Endothelial cell of umbilical vein (primary cell): ENCODE measurements at regions not wholly inside any gene's neighbourhood (a gene's known extent, or its start where the extent isn't known, plus 50 kb on each side); places are given as distances from the start of the nearest gene placed in this dataset.

Experiments
- BruUV-seq: library from RNA; stranded (reverse); fragments of 400-500 nt; replicated peaks from 2 replicates; lab custom pipeline; 2021; lab: Mats Ljungman, UMichigan
- CTCF ChIA-PET: fragments of 300-600, 350-600 bp; sonication (Branson Sonifier 250); formaldehyde crosslinking; loops from one replicate; lab custom pipeline; 2021; ENCODE audit warnings: antibody characterized with exemption, inconsistent platforms; lab: Charles Lee
- POLR2A ChIA-PET: fragments of 300-600, 350-600 bp; sonication (Branson Sonifier 250); formaldehyde crosslinking; loops from one replicate; lab custom pipeline; 2021; ENCODE audit warnings: antibody characterized with exemption, inconsistent platforms; lab: Charles Lee
- DNase-seq: peaks from one replicate; pipeline ENCODE4 v3.0.0-alpha.2; 2011; ENCODE audit warnings: low read depth, low spot score
- FAIRE-seq: peaks from 2 replicates; lab custom pipeline; 2011; peaks lifted over from hg19 to GRCh38; lab: Jason Lieb, UNC
- H2AFZ ChIP-seq: 2 replicates; pipeline ENCODE4 v1.6.0; 2012; ENCODE audit warnings: low read depth, low read length, control low read depth, inconsistent platforms
- H3K27ac ChIP-seq: 2 replicates; pipeline ENCODE4 v1.5.1; 2011; ENCODE audit warnings: low read depth, mild to moderate bottlenecking, control low read depth, low read length, moderate library complexity; ENCODE audit not compliant: insufficient read depth
- H3K27me3 ChIP-seq, 2 experiments: 2 replicates each; pipeline versions ENCODE4 v1.6.0 to v1.6.1; 2011; ENCODE audit warnings: low read length in 2 of 2, mixed read lengths in 1 of 2; ENCODE audit not compliant: control insufficient read depth in 2 of 2, insufficient read depth in 2 of 2
- H3K36me3 ChIP-seq, 2 experiments: 2 replicates in 1 of 2; 3 replicates in 1 of 2; pipeline ENCODE4 v1.5.1; 2011; ENCODE audit warnings: low read length in 2 of 2, mild to moderate bottlenecking in 1 of 2, moderate library complexity in 1 of 2; ENCODE audit not compliant: control insufficient read depth in 2 of 2, insufficient read depth in 2 of 2; ENCODE audit errors: extremely low read depth in 1 of 2
- H3K4me1 ChIP-seq: 3 replicates; pipeline ENCODE4 v1.5.1; 2011; ENCODE audit warnings: mild to moderate bottlenecking, low read length; ENCODE audit not compliant: control insufficient read depth, insufficient read depth; ENCODE audit errors: extremely low read depth
- H3K4me2 ChIP-seq: 2 replicates; pipeline ENCODE4 v1.6.1; 2011; ENCODE audit warnings: low read length, control low read depth, mixed read lengths; ENCODE audit not compliant: insufficient read depth
- H3K4me3 ChIP-seq, 3 experiments: fragments of 200-600 bp in 1 of 3; sonication (generic), shearing (Covaris generic) in 1 of 3; replicated peaks in 1 of 3; 2 replicates each; pipeline ENCODE4 v1.5.1; 2011 to 2016; ENCODE audit warnings: control low read depth in 3 of 3, low read length in 3 of 3, mild to moderate bottlenecking in 2 of 3, inconsistent platforms in 1 of 3, low read depth in 1 of 3, moderate library complexity in 1 of 3; ENCODE audit not compliant: insufficient read depth in 1 of 3
- H3K79me2 ChIP-seq: 2 replicates; pipeline ENCODE4 v1.6.0; 2012; ENCODE audit warnings: low read length, inconsistent platforms; ENCODE audit not compliant: control insufficient read depth, insufficient read depth
- H3K9ac ChIP-seq: replicated peaks from 2 replicates; pipeline ENCODE3; 2011; ENCODE audit warnings: low read length, control low read depth; ENCODE audit not compliant: insufficient read depth; ENCODE audit errors: extremely low read depth
- H3K9me1 ChIP-seq: replicated peaks from 3 replicates; pipeline ENCODE4 v1.6.0; 2011; ENCODE audit warnings: mild to moderate bottlenecking, low read length; ENCODE audit not compliant: control insufficient read depth, insufficient read depth; ENCODE audit errors: extremely low read depth
- H3K9me3 ChIP-seq: replicated peaks from 2 replicates; pipeline ENCODE4 v1.5.1; 2012; ENCODE audit warnings: low read length, inconsistent platforms; ENCODE audit not compliant: control insufficient read depth, insufficient read depth
- H4K20me1 ChIP-seq: replicated peaks from 2 replicates; pipeline ENCODE3; 2011; ENCODE audit warnings: mild to moderate bottlenecking, low read length; ENCODE audit not compliant: control insufficient read depth, insufficient read depth; ENCODE audit errors: extremely low read depth
- CTCF ChIP-seq, 2 donors: IDR thresholded peaks; 1 replicate in 1 of 2; 2 replicates in 1 of 2; pipeline ENCODE4 v1.5.1; 2011; ENCODE audit warnings: low read length in 2 of 2, mild to moderate bottlenecking in 2 of 2, moderate library complexity in 2 of 2, control low read depth in 1 of 2, inconsistent platforms in 1 of 2, low read depth in 1 of 2; ENCODE audit not compliant: insufficient read depth in 1 of 2; ENCODE audit errors: extremely low read depth in 1 of 2
- EZH2 ChIP-seq: IDR thresholded peaks from 2 replicates; pipeline ENCODE4 v1.6.1; 2012; ENCODE audit warnings: borderline replicate concordance, low read depth, mild to moderate bottlenecking, moderate library complexity, low read length, inconsistent platforms; ENCODE audit not compliant: severe bottlenecking
- FOS ChIP-seq: IDR thresholded peaks from 2 replicates; pipeline ENCODE4 v1.6.1; 2011; ENCODE audit warnings: mild to moderate bottlenecking, low read length, moderate library complexity, borderline replicate concordance; ENCODE audit not compliant: insufficient read depth
- GATA2 ChIP-seq: IDR thresholded peaks from 2 replicates; pipeline ENCODE4 v1.7.0; 2011; ENCODE audit warnings: low read depth, mild to moderate bottlenecking, moderate library complexity, mixed read lengths, low read length; ENCODE audit not compliant: insufficient read length, insufficient read depth
- JUN ChIP-seq: IDR thresholded peaks from 2 replicates; pipeline ENCODE4 v1.6.1; 2011; ENCODE audit warnings: borderline replicate concordance, low read depth; ENCODE audit not compliant: insufficient read length, insufficient read depth
- MAX ChIP-seq: IDR thresholded peaks from 2 replicates; pipeline ENCODE4 v1.6.1; 2011; ENCODE audit not compliant: insufficient read depth, insufficient read length
- MYC ChIP-seq: IDR thresholded peaks from one replicate; pipeline ENCODE4 v1.6.1; 2011; ENCODE audit warnings: mild to moderate bottlenecking, low read depth, low read length
- POLR2A ChIP-seq: IDR thresholded peaks from 2 replicates; pipeline ENCODE4 v1.6.1; 2012; ENCODE audit warnings: low read depth, mild to moderate bottlenecking, control low read depth, low read length
- POLR2AphosphoS5 ChIP-seq: IDR thresholded peaks from 2 replicates; pipeline ENCODE4 v1.6.1; 2012; ENCODE audit warnings: low read depth, mild to moderate bottlenecking, control low read depth, low read length, moderate library complexity; ENCODE audit not compliant: insufficient read depth
- dilution Hi-C: fragments of 300-500 bp; cut with MboI; formaldehyde crosslinking; loops from one replicate; pipeline ENCODE4 v1.15.0; 2019; ENCODE audit warnings: low sequenced_read_pairs; ENCODE audit not compliant: extremely low pct_ligation_motif_present
- intact Hi-C: fragments of 100-400 bp; cut with micrococcal nuclease; formaldehyde crosslinking; loops from one replicate; pipeline ENCODE4 v1.10.0; 2022

- intact Hi-C loops = no loop called here
Measured at GRCh38 chr2:35688309-35688708, 667.3 kb upstream of the CRIM1 start.

More at GRCh38 chr2:35688309-35688708, 667.3 kb upstream of the CRIM1 start:
- Histone ChIP-seq H3K4me2 (no peak overlapping the region), H3K4me3 (no peak overlapping the region), H3K27me3 (no peaks in the 10 kb centered on the region), H2AFZ (no peak overlapping the region), H3K9me3 (no peaks in the 10 kb centered on the region), H3K9ac (no peak overlapping the region), H4K20me1 (no peaks in the 10 kb centered on the region), H3K27ac (no peak overlapping the region), H3K79me2 (no peaks in the 10 kb centered on the region), H3K36me3 (no peaks in the 10 kb centered on the region), H3K4me1 (no peaks in the 10 kb centered on the region), H3K9me1 (no peaks in the 10 kb centered on the region)
- no peak for TF ChIP-seq GATA2
- no peak for TF ChIP-seq MYC
- TF ChIP-seq MAX = no peak
- TF ChIP-seq JUN = no peak
- TF ChIP-seq CTCF (IDR thresholded peaks at IDR 0.05; ENCODE audit: extremely low read depth in 1 of 2, insufficient read depth in 1 of 2, low read depth in 1 of 2, low read length in 2 of 2) = no peak
- TF ChIP-seq FOS = no peak
- no peak for TF ChIP-seq POLR2A
- no peak for TF ChIP-seq POLR2AphosphoS5
- no peak for TF ChIP-seq EZH2
- dilution Hi-C loops = no loop called here
- FAIRE-seq = no peak
- no TSS peak for BruUV-seq
- ChIA-PET CTCF (no interaction called here), POLR2A (no interaction called here)
- no peak for DNase-seq
